D341Med (cell line): ENCODE measurements at regions not wholly inside any gene's neighbourhood (a gene's known extent, or its start where the extent isn't known, plus 50 kb on each side); places are given as distances from the start of the nearest gene placed in this dataset.

Source experiments
- DNase-seq: peaks from one replicate; pipeline ENCODE4 v3.0.0; 2012; ENCODE audit warnings: low spot score

DNA sequence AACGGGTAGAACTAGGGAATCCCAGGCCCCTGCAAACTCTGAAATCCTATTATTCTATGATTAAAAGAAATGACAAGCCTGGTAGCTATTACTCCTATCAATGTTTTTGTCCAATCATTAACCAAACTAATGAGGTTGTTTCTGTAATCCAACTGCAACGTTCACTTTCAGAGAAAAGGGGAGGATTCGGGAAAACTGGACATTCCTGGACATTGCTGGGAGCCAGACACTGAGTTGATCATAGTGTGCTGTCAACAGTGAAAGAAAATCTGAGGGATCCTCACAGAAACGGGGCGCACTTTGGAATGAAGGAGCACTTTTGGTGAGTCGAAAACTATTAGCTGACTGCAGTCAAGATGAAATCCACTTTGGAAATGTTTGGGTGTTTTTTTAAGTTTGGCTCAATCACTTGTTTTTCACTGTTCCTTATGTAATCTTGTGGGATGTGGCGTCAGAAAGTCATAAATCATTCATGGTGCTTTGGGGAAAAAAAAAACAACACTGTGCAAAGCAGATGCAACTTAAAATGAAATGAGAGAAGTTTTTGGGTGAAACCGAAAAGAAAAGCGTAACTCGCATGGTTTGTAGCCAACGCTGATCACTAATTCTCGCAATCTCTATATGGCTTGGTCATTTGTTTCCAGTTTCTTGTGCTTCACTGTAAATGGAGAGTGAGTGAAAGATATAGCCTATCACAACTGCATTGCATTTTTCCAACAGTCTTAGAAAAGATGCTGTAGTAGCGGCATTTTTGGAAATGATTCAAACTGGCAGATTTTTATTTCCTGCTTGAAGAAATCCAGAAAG is 51.2 kb upstream of the ADRA1B start:
- no peak for DNase-seq

DNA sequence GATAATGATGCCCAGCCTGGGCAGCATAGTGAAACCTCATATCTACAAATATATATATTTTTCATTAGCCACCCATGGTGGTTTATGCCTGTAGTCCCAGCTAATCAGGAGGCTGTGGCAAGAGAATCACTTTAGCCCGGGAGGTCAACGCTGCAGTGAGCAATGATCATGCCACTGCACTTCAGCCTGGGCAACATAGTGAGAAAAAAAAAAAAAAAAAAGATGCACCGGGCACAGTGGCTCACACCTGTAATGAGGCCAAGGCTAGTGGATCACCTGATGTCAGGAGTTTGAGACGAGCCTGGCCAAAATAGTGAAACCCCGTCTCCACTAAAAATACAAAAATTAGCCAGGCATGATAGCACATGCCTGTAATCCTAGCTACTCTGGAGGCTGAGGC is 50.2 kb upstream of the ADRA1B start:
- no peak for DNase-seq
